KMS-11 (cell line): ENCODE measurements at regions not wholly inside any gene's neighbourhood (a gene's known extent, or its start where the extent isn't known, plus 50 kb on each side); places are given as distances from the start of the nearest gene placed in this dataset.

ENCODE experiments used
- H2AFZ ChIP-seq: fragments of 200-600 bp; sonication (generic); 2 replicates; pipeline ENCODE4 v1.6.1; 2016; ENCODE audit warnings: antibody characterized with exemption, mixed run types, low read depth
- H3K27ac ChIP-seq: fragments of 200-600 bp; sonication (generic); 2 replicates; pipeline ENCODE4 v1.6.1; 2016; ENCODE audit warnings: mild to moderate bottlenecking, mixed run types
- H3K27me3 ChIP-seq: fragments of 200-600 bp; sonication (generic); 2 replicates; pipeline ENCODE4 v1.6.1; 2017; ENCODE audit warnings: mild to moderate bottlenecking, low read depth, mixed run types, moderate library complexity; ENCODE audit not compliant: insufficient read depth
- H3K36me3 ChIP-seq: fragments of 200-600 bp; sonication (generic); 2 replicates; pipeline ENCODE4 v1.6.1; 2017; ENCODE audit warnings: mild to moderate bottlenecking, mixed run types; ENCODE audit not compliant: insufficient read depth
- H3K4me1 ChIP-seq: fragments of 200-600 bp; sonication (generic); 2 replicates; pipeline ENCODE4 v1.6.1; 2016; ENCODE audit warnings: mild to moderate bottlenecking, low read depth, mixed run types; ENCODE audit not compliant: poor library complexity, severe bottlenecking
- H3K4me2 ChIP-seq: fragments of 200-600 bp; sonication (generic); 2 replicates; pipeline ENCODE4 v1.7.0; 2016; ENCODE audit warnings: mild to moderate bottlenecking, mixed run types
- H3K4me3 ChIP-seq: fragments of 200-600 bp; sonication (generic); IDR thresholded peaks from 2 replicates; pipeline ENCODE4 v1.6.1; 2017; ENCODE audit warnings: low read depth, low read length, mixed read lengths; ENCODE audit not compliant: insufficient read depth
- H3K79me2 ChIP-seq: fragments of 200-600 bp; sonication (generic); 2 replicates; pipeline ENCODE4 v1.6.1; 2016; ENCODE audit warnings: low read depth, mixed run types; ENCODE audit not compliant: insufficient read depth
- H3K9ac ChIP-seq: fragments of 200-600 bp; sonication (generic); 2 replicates; pipeline ENCODE4 v1.6.1; 2016; ENCODE audit warnings: mild to moderate bottlenecking, mixed run types
- H4K20me1 ChIP-seq: fragments of 200-600 bp; sonication (generic); 2 replicates; pipeline ENCODE4 v1.6.1; 2016; ENCODE audit warnings: mild to moderate bottlenecking, mixed run types; ENCODE audit not compliant: insufficient read depth
- CTCF ChIP-seq: fragments of 200-600 bp; sonication (generic); conservative IDR thresholded peaks from 2 replicates; pipeline ENCODE4 v1.6.1; 2017; ENCODE audit warnings: low read depth, mild to moderate bottlenecking, antibody characterized with exemption, low read length, moderate library complexity, mixed read lengths

GRCh38 chr20:19025430-19026120 lies 186.9 kb upstream of the SLC24A3 start:
- H2AFZ ChIP-seq, result no peak overlapping the region
- H3K27me3 ChIP-seq, result no peaks in the 10 kb centered on the region
- H3K4me3 ChIP-seq, result no peak overlapping the region
- H3K4me1 ChIP-seq, result no peaks in the 10 kb centered on the region
- H3K9ac ChIP-seq, result no peak overlapping the region
- H3K4me2 ChIP-seq, result no peak overlapping the region
- no peaks in the 10 kb centered on the region for H3K36me3 ChIP-seq
- no peak for TF ChIP-seq CTCF
- no peak overlapping the region for H3K27ac ChIP-seq
- H3K79me2 ChIP-seq, result no peaks in the 10 kb centered on the region
- H4K20me1 ChIP-seq, result no peaks in the 10 kb centered on the region

- H3K36me3 ChIP-seq, result no peaks in the 10 kb centered on the region
- no peak overlapping the region for H3K4me2 ChIP-seq
- H3K27ac ChIP-seq, result no peak overlapping the region
- H3K27me3 ChIP-seq, result no peaks in the 10 kb centered on the region
- H3K9ac ChIP-seq, result no peak overlapping the region
- no peaks in the 10 kb centered on the region for H4K20me1 ChIP-seq
- no peak overlapping the region for H3K4me3 ChIP-seq
- H2AFZ ChIP-seq, result no peak overlapping the region
- no peak for TF ChIP-seq CTCF
- H3K4me1 ChIP-seq, result no peaks in the 10 kb centered on the region
- H3K79me2 ChIP-seq, result no peaks in the 10 kb centered on the region
Measured at GRCh38 chr20:19026121-19026878, 186.1 kb upstream of the SLC24A3 start.

- H3K27ac ChIP-seq, result no peak overlapping the region
- no peaks in the 10 kb centered on the region for H3K36me3 ChIP-seq
- no peaks in the 10 kb centered on the region for H3K27me3 ChIP-seq
- no peaks in the 10 kb centered on the region for H3K79me2 ChIP-seq
- no peaks in the 10 kb centered on the region for H4K20me1 ChIP-seq
- no peak overlapping the region for H3K4me2 ChIP-seq
- H3K4me1 ChIP-seq, result no peaks in the 10 kb centered on the region
- no peak overlapping the region for H3K9ac ChIP-seq
- no peak overlapping the region for H2AFZ ChIP-seq
- no peak overlapping the region for H3K4me3 ChIP-seq
- TF ChIP-seq CTCF, result no peak
Measured at GRCh38 chr20:19026901-19027644, 185.4 kb upstream of the SLC24A3 start.

GRCh38 chr20:19027971-19028370 lies 184.5 kb upstream of the SLC24A3 start:
- H3K27me3 ChIP-seq, result no peaks in the 10 kb centered on the region

More at GRCh38 chr20:19027971-19028370, 184.5 kb upstream of the SLC24A3 start:
- TF ChIP-seq CTCF, result no peak
- Histone ChIP-seq H3K4me2 (no peak overlapping the region), H3K79me2 (no peaks in the 10 kb centered on the region), H4K20me1 (no peaks in the 10 kb centered on the region), H3K27ac (no peak overlapping the region), H3K4me3 (no peak overlapping the region), H3K36me3 (no peaks in the 10 kb centered on the region), H2AFZ (no peak overlapping the region), H3K4me1 (no peaks in the 10 kb centered on the region), H3K9ac (no peak overlapping the region)
